ENCODE measurements at regions not wholly inside any gene's neighbourhood (a gene's known extent, or its start where the extent isn't known, plus 50 kb on each side); places are given as distances from the start of the nearest gene placed in this dataset.

DNA sequence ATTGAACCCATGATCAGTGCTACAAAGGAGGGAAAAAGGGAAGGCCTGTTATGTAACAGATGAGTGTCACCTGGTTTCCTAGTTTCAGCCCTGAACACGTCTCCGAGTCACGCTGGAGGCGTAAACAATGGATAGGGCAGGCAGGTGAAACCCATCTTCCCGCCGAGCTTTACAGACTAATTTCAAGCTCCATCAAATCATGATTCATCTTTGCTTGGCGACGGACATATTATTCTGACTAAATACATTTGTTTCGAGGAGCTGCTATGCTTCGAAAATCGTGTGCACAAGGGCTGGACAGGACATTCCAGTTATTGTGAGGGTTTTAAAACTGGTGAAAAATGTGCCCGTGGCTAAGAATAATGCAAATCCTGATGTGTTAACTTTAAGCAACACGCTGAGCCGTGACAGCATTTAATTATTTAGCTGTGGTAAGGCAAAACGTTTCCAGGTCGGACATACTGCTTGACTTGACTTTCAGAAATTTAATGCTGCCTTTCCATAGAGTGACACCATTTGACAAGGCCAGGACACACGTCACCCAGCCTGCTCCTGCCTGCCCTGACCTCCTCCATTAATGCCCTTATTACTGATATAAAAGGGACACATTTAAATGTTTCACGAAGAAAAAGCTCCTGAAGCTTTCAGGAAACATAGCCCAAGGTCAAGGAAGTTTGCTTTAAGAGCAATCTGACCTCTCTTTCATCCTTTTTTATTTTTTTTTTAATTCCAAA lies 1203.5 kb upstream of the TMEM132C start:
- Histone ChIP-seq H3K9me3 (no peaks in the 10 kb centered on the region), H3K27me3 (replicated peaks; ENCODE audit: insufficient read depth) (no peaks in the 10 kb centered on the region), H3K27ac (no peak overlapping the region), H3K4me3 (no peak overlapping the region), H3K36me3 (no peaks in the 10 kb centered on the region), H3K4me1 (replicated peaks) (no peaks in the 10 kb centered on the region)
- intact Hi-C loops (cut with DNase I) = no loop called here
- DNase-seq (ENCODE audit: low spot score) = no peak
- WGBS = 56% methylated on average over 18 of the region's 18 CpGs
- TF ChIP-seq POLR2AphosphoS5 (IDR thresholded peaks at IDR 0.05) (no peak), CTCF (IDR thresholded peaks at IDR 0.05) (no peak), POLR2A (IDR thresholded peaks at IDR 0.05) (no peak)

- Histone ChIP-seq H3K4me1 (replicated peaks) (no peaks in the 10 kb centered on the region), H3K27ac (no peak overlapping the region), H3K9me3 (no peaks in the 10 kb centered on the region), H3K27me3 (replicated peaks; ENCODE audit: insufficient read depth) (no peaks in the 10 kb centered on the region), H3K4me3 (no peak overlapping the region), H3K36me3 (no peaks in the 10 kb centered on the region)
- TF ChIP-seq POLR2A (IDR thresholded peaks at IDR 0.05) (no peak), CTCF (IDR thresholded peaks at IDR 0.05) (no peak), POLR2AphosphoS5 (IDR thresholded peaks at IDR 0.05) (no peak)
- DNase-seq (ENCODE audit: low spot score) = no peak
- intact Hi-C loops (cut with DNase I) = no loop called here
- 86% methylated on average over 5 of the region's 5 CpGs for WGBS
These were observed 1202.8 kb upstream of the TMEM132C start for GRCh38 chr12:127064207-127064606.

DNA sequence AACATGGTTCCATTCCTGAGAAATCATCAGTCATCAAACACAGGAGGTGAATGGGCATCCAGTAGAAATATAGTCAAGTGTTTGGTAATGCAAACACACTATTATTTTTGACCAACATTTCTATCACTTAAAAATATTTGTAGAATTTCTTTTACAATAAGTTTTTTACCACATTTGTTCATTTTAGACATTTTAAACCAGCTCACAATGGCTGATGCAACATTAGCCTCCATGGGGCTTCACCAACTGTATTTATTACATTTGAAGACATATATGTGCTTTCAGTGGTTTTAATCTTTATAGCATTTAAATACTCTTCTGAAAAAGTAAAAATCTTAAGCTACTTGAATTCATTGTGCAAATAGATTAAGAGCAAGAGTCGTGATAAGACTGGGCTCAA lies 1201.4 kb upstream of the TMEM132C start:
- H3K9me3 ChIP-seq = no peaks in the 10 kb centered on the region
- H3K27me3 ChIP-seq (replicated peaks; ENCODE audit: insufficient read depth) = no peaks in the 10 kb centered on the region
- no peak overlapping the region for H3K27ac ChIP-seq
- 53% methylated on average over 1 of the region's 1 CpG for WGBS
- H3K4me3 ChIP-seq = no peak overlapping the region
- no peaks in the 10 kb centered on the region for H3K4me1 ChIP-seq (replicated peaks)
- H3K36me3 ChIP-seq = no peaks in the 10 kb centered on the region
- DNase-seq (ENCODE audit: low spot score) = no peak
- intact Hi-C loops (cut with DNase I) = no loop called here
- TF ChIP-seq POLR2AphosphoS5 (IDR thresholded peaks at IDR 0.05) = no peak
- TF ChIP-seq CTCF (IDR thresholded peaks at IDR 0.05) = no peak
- no peak for TF ChIP-seq POLR2A (IDR thresholded peaks at IDR 0.05)

GRCh38 chr12:127070515-127071157 lies 1196.3 kb upstream of the TMEM132C start:
- no peaks in the 10 kb centered on the region for H3K27me3 ChIP-seq (replicated peaks; ENCODE audit: insufficient read depth)
- WGBS = 23% methylated on average over 2 of the region's 2 CpGs
- intact Hi-C loops (cut with DNase I) = no loop called here

More at GRCh38 chr12:127070515-127071157, 1196.3 kb upstream of the TMEM132C start:
- Histone ChIP-seq H3K27ac (no peak overlapping the region), H3K36me3 (no peaks in the 10 kb centered on the region), H3K4me1 (replicated peaks) (no peaks in the 10 kb centered on the region), H3K4me3 (no peak overlapping the region), H3K9me3 (no peaks in the 10 kb centered on the region)
- no peak for DNase-seq (ENCODE audit: low spot score)
- TF ChIP-seq POLR2AphosphoS5 (IDR thresholded peaks at IDR 0.05) (no peak), POLR2A (IDR thresholded peaks at IDR 0.05) (no peak), CTCF (IDR thresholded peaks at IDR 0.05) (no peak)

Measured in prostate gland (tissue), 2 donors.